ENCODE measurements at regions not wholly inside any gene's neighbourhood (a gene's known extent, or its start where the extent isn't known, plus 50 kb on each side); places are given as distances from the start of the nearest gene placed in this dataset.

DNA sequence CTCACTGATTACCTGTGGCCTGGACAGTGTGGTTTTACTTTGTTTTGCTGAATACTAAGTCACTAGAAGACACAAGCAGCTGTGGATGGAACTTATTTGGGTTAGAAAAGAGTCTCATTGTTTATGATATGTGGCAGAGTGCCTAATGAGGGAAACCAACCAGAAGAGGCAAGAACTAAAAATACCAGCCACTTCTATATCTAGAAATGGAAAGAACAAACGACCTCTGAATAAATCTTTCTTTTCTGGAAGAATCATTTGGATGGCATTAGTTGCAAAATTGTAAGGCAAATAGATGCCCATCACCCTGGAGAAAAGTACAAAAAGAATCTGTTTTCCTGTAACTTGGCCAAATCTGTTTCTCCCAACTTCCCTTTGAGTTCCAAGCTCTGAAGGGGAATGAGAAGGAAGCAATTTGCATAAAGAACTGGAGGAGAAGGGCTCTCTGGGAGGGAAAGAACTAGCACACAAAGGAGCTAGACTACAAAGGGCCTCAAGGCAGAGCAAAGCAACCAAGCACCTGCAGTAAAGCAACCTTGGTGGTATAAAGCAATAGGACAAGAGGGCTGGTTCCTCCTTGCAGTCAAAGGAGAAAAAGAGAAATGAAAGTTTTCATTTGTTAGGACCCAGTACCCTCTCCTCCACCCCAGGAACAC is 455.4 kb downstream of the CAAP1 start:
- no TSS peak for BruUV-seq (replicated peaks)
- no peak for DNase-seq (ENCODE audit: low read depth, low spot score)
- no peaks in the 10 kb centered on the region for H3K9me3 ChIP-seq (ENCODE audit: control insufficient read depth, insufficient read depth, low read depth, low read length)
- no peaks in the 10 kb centered on the region for H3K36me3 ChIP-seq (ENCODE audit: control insufficient read depth, insufficient read depth, low read length)
- no peak overlapping the region for H3K27ac ChIP-seq (ENCODE audit: low read length)
- in situ Hi-C loops (cut with HindIII; ENCODE audit: low pct_unique_long_range_greater_than_20kb, low sequenced_read_pairs) (no loop called here), intact Hi-C loops (cut with micrococcal nuclease; ENCODE audit: unreplicated experiment) (no loop called here)
- no peaks in the 10 kb centered on the region for H3K27me3 ChIP-seq (ENCODE audit: control insufficient read depth, insufficient read depth, low read length)
- TF ChIP-seq, protein P1, sequence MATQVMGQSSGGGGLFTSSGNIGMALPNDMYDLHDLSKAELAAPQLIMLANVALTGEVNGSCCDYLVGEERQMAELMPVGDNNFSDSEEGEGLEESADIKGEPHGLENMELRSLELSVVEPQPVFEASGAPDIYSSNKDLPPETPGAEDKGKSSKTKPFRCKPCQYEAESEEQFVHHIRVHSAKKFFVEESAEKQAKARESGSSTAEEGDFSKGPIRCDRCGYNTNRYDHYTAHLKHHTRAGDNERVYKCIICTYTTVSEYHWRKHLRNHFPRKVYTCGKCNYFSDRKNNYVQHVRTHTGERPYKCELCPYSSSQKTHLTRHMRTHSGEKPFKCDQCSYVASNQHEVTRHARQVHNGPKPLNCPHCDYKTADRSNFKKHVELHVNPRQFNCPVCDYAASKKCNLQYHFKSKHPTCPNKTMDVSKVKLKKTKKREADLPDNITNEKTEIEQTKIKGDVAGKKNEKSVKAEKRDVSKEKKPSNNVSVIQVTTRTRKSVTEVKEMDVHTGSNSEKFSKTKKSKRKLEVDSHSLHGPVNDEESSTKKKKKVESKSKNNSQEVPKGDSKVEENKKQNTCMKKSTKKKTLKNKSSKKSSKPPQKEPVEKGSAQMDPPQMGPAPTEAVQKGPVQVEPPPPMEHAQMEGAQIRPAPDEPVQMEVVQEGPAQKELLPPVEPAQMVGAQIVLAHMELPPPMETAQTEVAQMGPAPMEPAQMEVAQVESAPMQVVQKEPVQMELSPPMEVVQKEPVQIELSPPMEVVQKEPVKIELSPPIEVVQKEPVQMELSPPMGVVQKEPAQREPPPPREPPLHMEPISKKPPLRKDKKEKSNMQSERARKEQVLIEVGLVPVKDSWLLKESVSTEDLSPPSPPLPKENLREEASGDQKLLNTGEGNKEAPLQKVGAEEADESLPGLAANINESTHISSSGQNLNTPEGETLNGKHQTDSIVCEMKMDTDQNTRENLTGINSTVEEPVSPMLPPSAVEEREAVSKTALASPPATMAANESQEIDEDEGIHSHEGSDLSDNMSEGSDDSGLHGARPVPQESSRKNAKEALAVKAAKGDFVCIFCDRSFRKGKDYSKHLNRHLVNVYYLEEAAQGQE (IDR thresholded peaks at IDR 0.05; ENCODE audit: insufficient read depth in 1 of 2, low read depth in 2 of 2, low read length in 1 of 2): no peak
- no peak for TF ChIP-seq POLR2AphosphoS5 (IDR thresholded peaks at IDR 0.05; ENCODE audit: low read depth, low read length)
- no peak for ATAC-seq
- H3K4me1 ChIP-seq (ENCODE audit: control insufficient read depth, insufficient read depth, low read length): no peaks in the 10 kb centered on the region
- no peak overlapping the region for H3K4me3 ChIP-seq (ENCODE audit: low read depth in 2 of 2, low read length in 2 of 2)
- POLR2A ChIA-PET: no interaction called here
- CTCF ChIA-PET: no interaction called here

DNA sequence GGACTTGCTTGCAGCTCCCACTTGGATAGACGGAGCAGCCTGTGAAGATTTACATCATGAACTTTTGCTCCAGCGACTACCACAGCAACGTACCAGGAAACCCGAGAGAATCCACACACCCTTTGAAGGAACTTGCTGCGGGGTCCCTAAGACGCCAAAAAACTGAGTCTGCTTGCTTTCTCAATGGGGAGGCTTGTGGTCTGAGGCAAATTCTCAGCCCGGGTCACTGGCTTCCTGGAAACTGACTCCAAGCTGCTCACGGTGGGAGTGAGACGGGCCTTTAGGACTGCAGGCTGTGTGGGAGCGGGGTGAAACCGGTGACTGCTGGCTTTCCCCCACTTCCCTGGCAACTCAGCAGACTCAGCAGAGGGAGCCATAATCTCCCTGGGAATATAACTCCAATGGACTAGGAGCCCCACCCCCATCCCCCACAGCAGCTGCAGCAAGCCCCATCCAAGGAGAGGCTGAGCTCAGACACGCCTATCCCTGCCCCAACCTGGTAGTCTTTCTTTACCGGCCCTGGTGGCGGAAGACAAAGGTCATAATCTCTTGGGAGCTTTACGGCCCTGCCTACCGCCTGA is 466.0 kb downstream of the CAAP1 start:
- in situ Hi-C loops (cut with HindIII; ENCODE audit: low pct_unique_long_range_greater_than_20kb, low sequenced_read_pairs): no loop called here
- DNase-seq (ENCODE audit: low read depth, low spot score) (no peak), ATAC-seq (no peak)
- BruUV-seq (replicated peaks): no TSS peak
- Histone ChIP-seq H3K27ac (ENCODE audit: low read length) (no peak overlapping the region), H3K4me3 (ENCODE audit: low read depth in 2 of 2, low read length in 2 of 2) (no peak overlapping the region), H3K4me1 (ENCODE audit: control insufficient read depth, insufficient read depth, low read length) (no peaks in the 10 kb centered on the region), H3K9me3 (ENCODE audit: control insufficient read depth, insufficient read depth, low read depth, low read length) (no peaks in the 10 kb centered on the region), H3K27me3 (ENCODE audit: control insufficient read depth, insufficient read depth, low read length) (no peaks in the 10 kb centered on the region), H3K36me3 (ENCODE audit: control insufficient read depth, insufficient read depth, low read length) (no peaks in the 10 kb centered on the region)
- TF ChIP-seq TCF7L2 (IDR thresholded peaks at IDR 0.05; ENCODE audit: low read depth, low read length): no peak
- ChIA-PET CTCF (no interaction called here), POLR2A (no interaction called here)
- intact Hi-C loops (cut with micrococcal nuclease; ENCODE audit: unreplicated experiment): no loop called here

DNA sequence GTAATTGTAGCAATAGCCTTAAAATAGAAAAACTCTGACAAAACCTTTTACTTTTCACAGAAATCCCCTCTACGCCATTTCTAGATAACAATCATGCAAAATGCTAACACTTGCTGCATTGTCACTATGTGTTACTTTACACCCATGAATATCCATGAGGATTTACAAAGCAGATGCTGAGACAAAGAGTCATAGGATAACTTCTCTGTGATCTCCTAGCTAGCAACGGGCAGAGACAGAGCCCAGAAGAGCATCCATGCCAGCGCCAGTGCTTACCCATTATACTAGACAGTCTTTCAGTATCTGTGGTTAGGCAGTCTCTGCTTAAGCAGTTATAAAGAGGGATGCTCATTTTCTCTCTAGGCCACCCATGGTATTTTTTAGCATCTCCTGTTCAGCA is 474.1 kb downstream of the CAAP1 start:
- BruUV-seq (replicated peaks): no TSS peak
- no peaks in the 10 kb centered on the region for H3K36me3 ChIP-seq (ENCODE audit: control insufficient read depth, insufficient read depth, low read length)
- H3K27ac ChIP-seq (ENCODE audit: low read length): no peak overlapping the region
- TF ChIP-seq TCF7L2 (IDR thresholded peaks at IDR 0.05; ENCODE audit: low read depth, low read length) (no peak), SIN3A (IDR thresholded peaks at IDR 0.05; ENCODE audit: borderline replicate concordance, insufficient read depth, low read depth, low read length) (no peak), POLR2AphosphoS5 (IDR thresholded peaks at IDR 0.05; ENCODE audit: low read depth, low read length) (no peak)
- TF ChIP-seq, protein P1 (IDR thresholded peaks at IDR 0.05; ENCODE audit: insufficient read depth in 1 of 2, low read depth in 2 of 2, low read length in 1 of 2): no peak
- TF ChIP-seq, protein P2, sequence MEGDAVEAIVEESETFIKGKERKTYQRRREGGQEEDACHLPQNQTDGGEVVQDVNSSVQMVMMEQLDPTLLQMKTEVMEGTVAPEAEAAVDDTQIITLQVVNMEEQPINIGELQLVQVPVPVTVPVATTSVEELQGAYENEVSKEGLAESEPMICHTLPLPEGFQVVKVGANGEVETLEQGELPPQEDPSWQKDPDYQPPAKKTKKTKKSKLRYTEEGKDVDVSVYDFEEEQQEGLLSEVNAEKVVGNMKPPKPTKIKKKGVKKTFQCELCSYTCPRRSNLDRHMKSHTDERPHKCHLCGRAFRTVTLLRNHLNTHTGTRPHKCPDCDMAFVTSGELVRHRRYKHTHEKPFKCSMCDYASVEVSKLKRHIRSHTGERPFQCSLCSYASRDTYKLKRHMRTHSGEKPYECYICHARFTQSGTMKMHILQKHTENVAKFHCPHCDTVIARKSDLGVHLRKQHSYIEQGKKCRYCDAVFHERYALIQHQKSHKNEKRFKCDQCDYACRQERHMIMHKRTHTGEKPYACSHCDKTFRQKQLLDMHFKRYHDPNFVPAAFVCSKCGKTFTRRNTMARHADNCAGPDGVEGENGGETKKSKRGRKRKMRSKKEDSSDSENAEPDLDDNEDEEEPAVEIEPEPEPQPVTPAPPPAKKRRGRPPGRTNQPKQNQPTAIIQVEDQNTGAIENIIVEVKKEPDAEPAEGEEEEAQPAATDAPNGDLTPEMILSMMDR (IDR thresholded peaks at IDR 0.05): no peak
- in situ Hi-C loops (cut with HindIII; ENCODE audit: low pct_unique_long_range_greater_than_20kb, low sequenced_read_pairs): no loop called here
- no peak for DNase-seq (ENCODE audit: low read depth, low spot score)
- ChIA-PET CTCF (no interaction called here), POLR2A (no interaction called here)
- no peaks in the 10 kb centered on the region for H3K4me1 ChIP-seq (ENCODE audit: control insufficient read depth, insufficient read depth, low read length)
- no peak for ATAC-seq
- intact Hi-C loops (cut with micrococcal nuclease; ENCODE audit: unreplicated experiment): no loop called here
- no peaks in the 10 kb centered on the region for H3K9me3 ChIP-seq (ENCODE audit: control insufficient read depth, insufficient read depth, low read depth, low read length)
- no peaks in the 10 kb centered on the region for H3K27me3 ChIP-seq (ENCODE audit: control insufficient read depth, insufficient read depth, low read length)
- no peak overlapping the region for H3K4me3 ChIP-seq (ENCODE audit: low read depth in 2 of 2, low read length in 2 of 2)
